OCI-LY3 (cell line): ENCODE measurements at regions not wholly inside any gene's neighbourhood (a gene's known extent, or its start where the extent isn't known, plus 50 kb on each side); places are given as distances from the start of the nearest gene placed in this dataset.

Experiments used
- EZH2phosphoT487 ChIP-seq: fragments of 200-600 bp; shearing (Covaris generic); IDR thresholded peaks from 2 replicates; pipeline ENCODE4 v1.6.1; 2018; ENCODE audit warnings: antibody characterized with exemption, mixed run types, low read depth
- TF ChIP-seq, protein P1 (sequence below): fragments of 200-600, 300-600 bp; sonication (generic); IDR thresholded peaks from 2 replicates; pipeline ENCODE4 v1.5.1; 2014; ENCODE audit warnings: antibody characterized with exemption, low read length, low read depth

DNA sequence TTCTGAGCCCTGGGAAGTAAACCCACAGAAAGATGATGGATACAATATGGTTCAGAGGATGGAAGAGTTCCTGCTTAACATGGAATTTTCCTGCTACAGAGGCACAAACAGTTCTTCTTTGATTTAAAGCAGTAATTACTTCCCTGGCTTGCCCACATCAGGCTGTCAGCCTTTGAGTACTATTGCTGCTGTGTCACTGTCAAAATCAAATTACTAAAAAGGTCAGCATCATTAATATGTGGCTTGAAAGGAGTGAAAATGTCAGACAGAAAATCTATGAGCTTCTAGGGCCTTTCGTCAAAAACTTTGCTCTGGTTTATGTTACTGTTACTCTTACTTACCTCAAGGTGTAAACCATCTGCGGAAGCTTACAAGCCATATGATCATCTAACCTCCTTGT, 98.6 kb upstream of the DPT start:
- TF ChIP-seq, protein P1, sequence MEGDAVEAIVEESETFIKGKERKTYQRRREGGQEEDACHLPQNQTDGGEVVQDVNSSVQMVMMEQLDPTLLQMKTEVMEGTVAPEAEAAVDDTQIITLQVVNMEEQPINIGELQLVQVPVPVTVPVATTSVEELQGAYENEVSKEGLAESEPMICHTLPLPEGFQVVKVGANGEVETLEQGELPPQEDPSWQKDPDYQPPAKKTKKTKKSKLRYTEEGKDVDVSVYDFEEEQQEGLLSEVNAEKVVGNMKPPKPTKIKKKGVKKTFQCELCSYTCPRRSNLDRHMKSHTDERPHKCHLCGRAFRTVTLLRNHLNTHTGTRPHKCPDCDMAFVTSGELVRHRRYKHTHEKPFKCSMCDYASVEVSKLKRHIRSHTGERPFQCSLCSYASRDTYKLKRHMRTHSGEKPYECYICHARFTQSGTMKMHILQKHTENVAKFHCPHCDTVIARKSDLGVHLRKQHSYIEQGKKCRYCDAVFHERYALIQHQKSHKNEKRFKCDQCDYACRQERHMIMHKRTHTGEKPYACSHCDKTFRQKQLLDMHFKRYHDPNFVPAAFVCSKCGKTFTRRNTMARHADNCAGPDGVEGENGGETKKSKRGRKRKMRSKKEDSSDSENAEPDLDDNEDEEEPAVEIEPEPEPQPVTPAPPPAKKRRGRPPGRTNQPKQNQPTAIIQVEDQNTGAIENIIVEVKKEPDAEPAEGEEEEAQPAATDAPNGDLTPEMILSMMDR = no peak
- no peak for TF ChIP-seq EZH2phosphoT487
